PC-9 (cell line): ENCODE measurements at regions not wholly inside any gene's neighbourhood (a gene's known extent, or its start where the extent isn't known, plus 50 kb on each side); places are given as distances from the start of the nearest gene placed in this dataset.

Experiments used
- BruUV-seq: library from RNA; stranded (reverse); fragments of 400-500 nt; replicated peaks from 2 replicates; lab custom pipeline; 2021; lab: Mats Ljungman, UMichigan
- CTCF ChIA-PET: fragments of 300-600 bp; sonication (Branson Sonifier 250); formaldehyde crosslinking; loops from one replicate; lab custom pipeline; 2022; ENCODE audit warnings: antibody characterized with exemption; lab: Charles Lee
- POLR2A ChIA-PET: fragments of 300-600 bp; sonication (Branson Sonifier 250); formaldehyde crosslinking; loops from one replicate; lab custom pipeline; 2022; ENCODE audit warnings: antibody characterized with exemption; ENCODE audit not compliant: unreplicated experiment; lab: Charles Lee
- DNase-seq, 2 experiments: peaks; one replicate each; pipeline versions ENCODE4 v3.0.0 to v3.0.0-alpha.2; 2015 to 2022; ENCODE audit warnings: mixed read lengths in 1 of 2
- H2AFZ ChIP-seq: fragments of 200-600 bp; sonication (generic); 2 replicates; pipeline ENCODE4 v1.8.1; 2017; ENCODE audit warnings: antibody characterized with exemption
- H3F3A ChIP-seq: fragments of 200-600 bp; sonication (generic); 2 replicates; pipeline ENCODE4 v1.8.1; 2017; ENCODE audit warnings: antibody characterized with exemption, mild to moderate bottlenecking, low read depth; ENCODE audit not compliant: insufficient read depth
- H3K27ac ChIP-seq: fragments of 200-600 bp; sonication (generic); 2 replicates; pipeline ENCODE4 v1.6.1; 2016; ENCODE audit warnings: mixed run types
- H3K27me3 ChIP-seq: fragments of 200-600 bp; sonication (generic); 2 replicates; pipeline ENCODE4 v1.6.1; 2016; ENCODE audit warnings: low read depth, mixed run types; ENCODE audit not compliant: insufficient read depth
- H3K36me3 ChIP-seq: fragments of 200-600 bp; sonication (generic); 2 replicates; pipeline ENCODE4 v1.6.1; 2016; ENCODE audit warnings: low read depth, mixed run types
- H3K4me1 ChIP-seq: fragments of 200-600 bp; sonication (generic); replicated peaks from 2 replicates; pipeline ENCODE4 v1.6.1; 2016; ENCODE audit warnings: mixed run types; ENCODE audit not compliant: insufficient read depth
- H3K4me2 ChIP-seq: fragments of 200-600 bp; sonication (generic); 2 replicates; pipeline ENCODE4 v1.6.1; 2017; ENCODE audit warnings: mixed run types
- H3K4me3 ChIP-seq: fragments of 200-600 bp; sonication (generic); 2 replicates; pipeline ENCODE4 v1.6.1; 2016; ENCODE audit warnings: mixed run types
- H3K79me2 ChIP-seq: fragments of 200-600 bp; sonication (generic); 2 replicates; pipeline ENCODE4 v1.6.1; 2017; ENCODE audit warnings: low read depth, mixed run types
- H3K9me2 ChIP-seq: fragments of 200-600 bp; sonication (generic); 2 replicates; pipeline ENCODE4 v1.8.1; 2017; ENCODE audit warnings: mild to moderate bottlenecking; ENCODE audit not compliant: insufficient read depth
- H3K9me3 ChIP-seq: fragments of 200-600 bp; sonication (generic); 2 replicates; pipeline ENCODE4 v1.8.1; 2016; ENCODE audit warnings: low read depth; ENCODE audit not compliant: insufficient read depth
- H4K20me1 ChIP-seq: fragments of 200-600 bp; sonication (generic); 2 replicates; pipeline ENCODE4 v1.8.1; 2017; ENCODE audit not compliant: insufficient read depth
- CTCF ChIP-seq: fragments of 200-600 bp; sonication (generic); conservative IDR thresholded peaks from 2 replicates; pipeline ENCODE4 v1.6.1; 2017; ENCODE audit warnings: mixed run types, antibody characterized with exemption, mild to moderate bottlenecking, moderate library complexity
- EZH2 ChIP-seq: fragments of 200-600 bp; sonication (generic); IDR thresholded peaks from 2 replicates; pipeline ENCODE4 v1.8.0; 2017; ENCODE audit warnings: antibody characterized with exemption, low read depth
- intact Hi-C: fragments of 100-400 bp; cut with micrococcal nuclease; formaldehyde crosslinking; loops from one replicate; pipeline ENCODE4 v1.10.0; 2022; ENCODE audit not compliant: unreplicated experiment

DNA sequence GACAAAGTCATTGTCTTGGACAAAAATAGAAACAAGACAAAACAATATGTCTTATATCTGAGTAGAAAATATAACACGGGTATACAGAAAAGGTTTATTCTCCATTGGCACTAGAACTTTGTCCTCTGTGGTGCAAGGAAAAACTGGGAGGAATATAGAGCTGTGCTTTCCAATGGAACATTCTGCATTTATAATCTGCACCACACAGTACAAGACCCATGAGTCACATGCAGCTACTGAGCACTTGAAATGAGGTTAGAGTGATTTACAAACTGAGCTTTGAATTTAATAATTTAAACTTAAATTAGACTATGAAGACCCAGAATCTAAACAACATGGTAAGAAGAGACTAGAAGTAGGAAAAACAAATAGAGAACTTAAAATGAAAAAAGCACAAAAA, 86.1 kb downstream of the RAP2A start:
- no peaks in the 10 kb centered on the region for H3K9me3 ChIP-seq
- ChIA-PET POLR2A (no interaction called here), CTCF (no interaction called here)
- no peak overlapping the region for H3K27ac ChIP-seq
- H3K36me3 ChIP-seq: no peaks in the 10 kb centered on the region
- no peak overlapping the region for H3K4me2 ChIP-seq
- DNase-seq: no peak
- no TSS peak for BruUV-seq
- no peaks in the 10 kb centered on the region for H3K27me3 ChIP-seq
- TF ChIP-seq EZH2: no peak
- TF ChIP-seq CTCF: no peak
- H2AFZ ChIP-seq: no peak overlapping the region
- H4K20me1 ChIP-seq: no peaks in the 10 kb centered on the region
- H3K4me3 ChIP-seq: no peak overlapping the region
- H3K9me2 ChIP-seq: peaks cover 5% of the 10 kb centered on the region; the same call in 1 of the 2 replicates
- no peaks in the 10 kb centered on the region for H3K4me1 ChIP-seq
- intact Hi-C loops: no loop called here
- H3F3A ChIP-seq: no peaks in the 10 kb centered on the region
- H3K79me2 ChIP-seq: no peaks in the 10 kb centered on the region

GRCh38 chr13:97520866-97521265, 86.9 kb downstream of the RAP2A start:
- Histone ChIP-seq H3K4me3 (no peak overlapping the region), H3K36me3 (no peaks in the 10 kb centered on the region), H3K79me2 (no peaks in the 10 kb centered on the region), H4K20me1 (no peaks in the 10 kb centered on the region), H3K4me2 (no peak overlapping the region), H3K27ac (no peak overlapping the region), H3K27me3 (no peaks in the 10 kb centered on the region), H3K9me3 (no peaks in the 10 kb centered on the region; the same call in 1 of the 2 replicates), H2AFZ (no peak overlapping the region), H3K9me2 (peaks cover 5% of the 10 kb centered on the region; the same call in 1 of the 2 replicates), H3F3A (no peaks in the 10 kb centered on the region), H3K4me1 (no peaks in the 10 kb centered on the region)
- no peak for TF ChIP-seq EZH2
- no peak for TF ChIP-seq CTCF
- intact Hi-C loops: no loop called here
- no peak for DNase-seq
- no TSS peak for BruUV-seq
- POLR2A ChIA-PET: no interaction called here
- CTCF ChIA-PET: no interaction called here

- TF ChIP-seq CTCF: no peak
- TF ChIP-seq EZH2: no peak
- Histone ChIP-seq H3F3A (no peaks in the 10 kb centered on the region), H3K9me2 (peaks cover 4% of the 10 kb centered on the region; the same call in 1 of the 2 replicates), H2AFZ (no peak overlapping the region), H3K9me3 (no peaks in the 10 kb centered on the region; the same call in 1 of the 2 replicates), H3K4me2 (no peak overlapping the region), H3K4me1 (no peaks in the 10 kb centered on the region), H3K27me3 (no peaks in the 10 kb centered on the region), H3K36me3 (no peaks in the 10 kb centered on the region), H4K20me1 (no peaks in the 10 kb centered on the region), H3K4me3 (no peak overlapping the region), H3K27ac (no peak overlapping the region), H3K79me2 (no peaks in the 10 kb centered on the region)
- BruUV-seq: no TSS peak
- POLR2A ChIA-PET: no interaction called here
- DNase-seq: no peak
- intact Hi-C loops: no loop called here
- CTCF ChIA-PET: no interaction called here
These were observed 87.8 kb downstream of the RAP2A start for GRCh38 chr13:97521726-97522125.
